Small intestine (tissue), 7 donors: ENCODE measurements at regions not wholly inside any gene's neighbourhood (a gene's known extent, or its start where the extent isn't known, plus 50 kb on each side); places are given as distances from the start of the nearest gene placed in this dataset.

Source experiments
- DNase-seq, 2 donors: peaks; one replicate each; pipeline versions ENCODE4 v3.0.0 to v3.0.0-alpha.2; 2013
- FAIRE-seq: peaks from 2 replicates; lab custom pipeline; 2012; peaks lifted over from hg19 to GRCh38; lab: Jason Lieb, UNC
- H3K27ac ChIP-seq, 3 donors: one replicate each; pipeline ENCODE4 v1.5.1; 2013; ENCODE audit warnings: low read length in 2 of 3, mild to moderate bottlenecking in 2 of 3, control low read depth in 1 of 3, inconsistent platforms in 1 of 3, low read depth in 1 of 3, moderate library complexity in 1 of 3
- H3K27me3 ChIP-seq, 3 donors: one replicate each; pipeline ENCODE4 v1.6.1; 2013; ENCODE audit warnings: low read length in 3 of 3, inconsistent platforms in 1 of 3; ENCODE audit not compliant: control insufficient read depth in 3 of 3, insufficient read depth in 3 of 3
- H3K36me3 ChIP-seq, 3 donors: one replicate each; pipeline ENCODE4 v1.6.1; 2013; ENCODE audit warnings: low read length in 3 of 3, inconsistent platforms in 1 of 3, low read depth in 1 of 3, mild to moderate bottlenecking in 1 of 3, moderate library complexity in 1 of 3; ENCODE audit not compliant: control insufficient read depth in 3 of 3, insufficient read depth in 2 of 3
- H3K4me1 ChIP-seq, 3 donors: one replicate each; pipeline ENCODE4 v1.6.1; 2013; ENCODE audit warnings: low read length in 2 of 3, inconsistent platforms in 1 of 3, low read depth in 1 of 3, mild to moderate bottlenecking in 1 of 3, moderate library complexity in 1 of 3; ENCODE audit not compliant: control insufficient read depth in 3 of 3, insufficient read depth in 2 of 3
- H3K4me3 ChIP-seq, 3 donors: one replicate each; pipeline ENCODE4 v1.5.1; 2013; ENCODE audit warnings: low read length in 3 of 3, control low read depth in 1 of 3, inconsistent platforms in 1 of 3, low read depth in 1 of 3, mild to moderate bottlenecking in 1 of 3, moderate library complexity in 1 of 3
- H3K9me3 ChIP-seq, 2 donors: one replicate each; pipeline ENCODE4 v1.6.1; 2013; ENCODE audit warnings: low read depth in 1 of 2, low read length in 1 of 2; ENCODE audit not compliant: control insufficient read depth in 2 of 2, insufficient read depth in 1 of 2
- WGBS, 3 donors: extraction: QIAGEN DNeasy Blood & Tissue Kit; methylation state at CpG; one replicate each; pipeline ENCODE4 v1.1.7; 2013; 5-methylcytosine and 5-hydroxymethylcytosine counted together
- donor health status: healthy with polysubstance abuse.
- donor health status: control.
- donor health status: control.
- donor health status: Bipolar disorder and iron deficiency.
- donor health status: healthy.

GRCh38 chrY:15976771-15977170 lies 1452.4 kb downstream of the NLGN4Y start:
- FAIRE-seq: no peak
- H3K27ac ChIP-seq: no peak overlapping the region
- H3K4me1 ChIP-seq: no peaks in the 10 kb centered on the region
- no peaks in the 10 kb centered on the region for H3K27me3 ChIP-seq
- no peaks in the 10 kb centered on the region for H3K9me3 ChIP-seq
- DNase-seq: no peak
- no peak overlapping the region for H3K4me3 ChIP-seq
- no peaks in the 10 kb centered on the region for H3K36me3 ChIP-seq
- 50 to 69% (median 62%) methylated on average over 1 to 4 of the region's 4 CpGs for WGBS, 3 donors

- Histone ChIP-seq H3K36me3 (no peaks in the 10 kb centered on the region), H3K4me3 (no peak overlapping the region), H3K4me1 (no peaks in the 10 kb centered on the region), H3K9me3 (no peaks in the 10 kb centered on the region), H3K27ac (no peak overlapping the region), H3K27me3 (no peaks in the 10 kb centered on the region)
- DNase-seq (peak in 1 of 2 donors; percentile 1), FAIRE-seq (no peak)
- WGBS, 3 donors: 14 to 70% methylated on average over 3 of the region's 3 CpGs; no CpG with 5 or more reads in 1 of the 3 donors
These were observed 1454.2 kb downstream of the NLGN4Y start for GRCh38 chrY:15978503-15978902.

- H3K4me1 ChIP-seq: no peaks in the 10 kb centered on the region
- peaks cover 0 to 2% of the 10 kb centered on the region in 2 donors for H3K9me3 ChIP-seq
- no peak for DNase-seq
- no peaks in the 10 kb centered on the region for H3K27me3 ChIP-seq
- 56 to 85% methylated on average over 2 of the region's 2 CpGs; no CpG with 5 or more reads in 1 of the 3 donors for WGBS, 3 donors
- no peak for FAIRE-seq
- H3K36me3 ChIP-seq: no peaks in the 10 kb centered on the region
- H3K4me3 ChIP-seq: no peak overlapping the region
- no peak overlapping the region for H3K27ac ChIP-seq
These were observed 1460.5 kb downstream of the NLGN4Y start for GRCh38 chrY:15984651-15985398.

- WGBS, 3 donors: 78 to 87% methylated on average over 3 of the region's 3 CpGs; no CpG with 5 or more reads in 1 of the 3 donors
- Histone ChIP-seq H3K36me3 (no peaks in the 10 kb centered on the region), H3K27ac (no peak overlapping the region), H3K4me1 (no peaks in the 10 kb centered on the region), H3K9me3 (no peaks in the 10 kb centered on the region), H3K4me3 (no peak overlapping the region), H3K27me3 (no peaks in the 10 kb centered on the region)
- no peak for DNase-seq
- FAIRE-seq: no peak
These were observed 1471.7 kb downstream of the NLGN4Y start for GRCh38 chrY:15996014-15996413.

GRCh38 chrY:16000751-16001150 lies 1476.4 kb downstream of the NLGN4Y start:
- no peaks in the 10 kb centered on the region for H3K27me3 ChIP-seq
- no peaks in the 10 kb centered on the region for H3K9me3 ChIP-seq
- no peak overlapping the region for H3K27ac ChIP-seq
- H3K36me3 ChIP-seq: no peaks in the 10 kb centered on the region
- H3K4me3 ChIP-seq: no peak overlapping the region
- 93 to 96% methylated on average over 1 of the region's 1 CpG; no CpG with 5 or more reads in 1 of the 3 donors for WGBS, 3 donors
- H3K4me1 ChIP-seq: no peaks in the 10 kb centered on the region
- FAIRE-seq (no peak), DNase-seq (no peak)

GRCh38 chrY:16001896-16002295 lies 1477.6 kb downstream of the NLGN4Y start:
- H3K36me3 ChIP-seq: no peaks in the 10 kb centered on the region
- H3K4me3 ChIP-seq: no peak overlapping the region
- no peaks in the 10 kb centered on the region for H3K9me3 ChIP-seq
- H3K27ac ChIP-seq: no peak overlapping the region
- FAIRE-seq: no peak
- no peaks in the 10 kb centered on the region for H3K27me3 ChIP-seq
- H3K4me1 ChIP-seq: no peaks in the 10 kb centered on the region
- no peak for DNase-seq

GRCh38 chrY:16051908-16052643 lies 1527.7 kb downstream of the NLGN4Y start:
- Histone ChIP-seq H3K27me3 (no peaks in the 10 kb centered on the region), H3K4me1 (no peaks in the 10 kb centered on the region), H3K9me3 (no peaks in the 10 kb centered on the region), H3K4me3 (no peak overlapping the region), H3K36me3 (no peaks in the 10 kb centered on the region), H3K27ac (no peak overlapping the region)
- 73 to 86% methylated on average over 1 of the region's 1 CpG; no CpG with 5 or more reads in 1 of the 3 donors for WGBS, 3 donors
- DNase-seq (no peak), FAIRE-seq (no peak)

- no peaks in the 10 kb centered on the region for H3K9me3 ChIP-seq
- no peak overlapping the region for H3K4me3 ChIP-seq
- H3K27ac ChIP-seq: no peak overlapping the region
- 53 to 59% methylated on average over 1 of the region's 1 CpG; no CpG with 5 or more reads in 1 of the 3 donors for WGBS, 3 donors
- H3K36me3 ChIP-seq: no peaks in the 10 kb centered on the region
- DNase-seq: no peak
- FAIRE-seq: no peak
- H3K27me3 ChIP-seq: no peaks in the 10 kb centered on the region
- H3K4me1 ChIP-seq: no peaks in the 10 kb centered on the region
These were observed 1535.8 kb downstream of the NLGN4Y start for GRCh38 chrY:16060141-16060540.
